ENCODE measurements at regions not wholly inside any gene's neighbourhood (a gene's known extent, or its start where the extent isn't known, plus 50 kb on each side); places are given as distances from the start of the nearest gene placed in this dataset.

GRCh38 chr1:60290393-60290792 is 216.8 kb upstream of the C1orf87 start:
- no peaks in the 10 kb centered on the region for H3K36me3 ChIP-seq (ENCODE audit: insufficient read depth, low read length)
- TF ChIP-seq EP300 (conservative IDR thresholded peaks at IDR 0.05; ENCODE audit: poor library complexity, severe bottlenecking), result no peak
- no peak for TF ChIP-seq MXI1 (conservative IDR thresholded peaks at IDR 0.05; ENCODE audit: poor library complexity, severe bottlenecking)
- TF ChIP-seq CTCF (IDR thresholded peaks at IDR 0.05; ENCODE audit: poor library complexity, severe bottlenecking), result no peak
- no peak for TF ChIP-seq REST (IDR thresholded peaks at IDR 0.05; ENCODE audit: borderline replicate concordance)
- TF ChIP-seq TAF1 (IDR thresholded peaks at IDR 0.05; ENCODE audit: low read depth), result no peak
- no peaks in the 10 kb centered on the region for H3K9me2 ChIP-seq (ENCODE audit: insufficient read depth, low read length)
- H3K4me2 ChIP-seq (ENCODE audit: low read length), result no peak overlapping the region
- no peak overlapping the region for H3K27ac ChIP-seq (ENCODE audit: low read length)
- no peaks in the 10 kb centered on the region for H3K27me3 ChIP-seq (ENCODE audit: insufficient read depth, low read depth, low read length)
- no peaks in the 10 kb centered on the region for H3K9me3 ChIP-seq (ENCODE audit: low read length)
- no peaks in the 10 kb centered on the region for H3F3A ChIP-seq (ENCODE audit: insufficient read depth, low read length, poor library complexity, severe bottlenecking)
- H3K9ac ChIP-seq (ENCODE audit: low read length), result no peak overlapping the region
- no peak overlapping the region for H2AFZ ChIP-seq (ENCODE audit: low read depth, low read length)
- no peak overlapping the region for H3K4me3 ChIP-seq (ENCODE audit: low read length)
- H4K20me1 ChIP-seq (ENCODE audit: insufficient read depth), result no peaks in the 10 kb centered on the region
- no peaks in the 10 kb centered on the region for H3K79me2 ChIP-seq (replicated peaks; ENCODE audit: insufficient read depth, low read length)

GRCh38 chr1:60287536-60287935 is 214.0 kb upstream of the C1orf87 start:
- no peak overlapping the region for H3K4me2 ChIP-seq (ENCODE audit: low read length)
- H3K9me2 ChIP-seq (ENCODE audit: insufficient read depth, low read length), result no peaks in the 10 kb centered on the region
- no peaks in the 10 kb centered on the region for H3K36me3 ChIP-seq (ENCODE audit: insufficient read depth, low read length)
- no peaks in the 10 kb centered on the region for H3K9me3 ChIP-seq (ENCODE audit: low read length)
- no peaks in the 10 kb centered on the region for H3F3A ChIP-seq (ENCODE audit: insufficient read depth, low read length, poor library complexity, severe bottlenecking)
- no peak overlapping the region for H3K27ac ChIP-seq (ENCODE audit: low read length)
- H3K27me3 ChIP-seq (ENCODE audit: insufficient read depth, low read depth, low read length), result no peaks in the 10 kb centered on the region
- TF ChIP-seq MXI1 (conservative IDR thresholded peaks at IDR 0.05; ENCODE audit: poor library complexity, severe bottlenecking) (no peak), TAF1 (IDR thresholded peaks at IDR 0.05; ENCODE audit: low read depth) (no peak), CTCF (IDR thresholded peaks at IDR 0.05; ENCODE audit: poor library complexity, severe bottlenecking) (no peak), REST (IDR thresholded peaks at IDR 0.05; ENCODE audit: borderline replicate concordance) (no peak), EZH2 (IDR thresholded peaks at IDR 0.05; ENCODE audit: borderline replicate concordance, insufficient read depth, low read length, poor library complexity, severe bottlenecking) (no peak), RAD21 (conservative IDR thresholded peaks at IDR 0.05) (no peak), EP300 (conservative IDR thresholded peaks at IDR 0.05; ENCODE audit: poor library complexity, severe bottlenecking) (no peak), POLR2AphosphoS5 (IDR thresholded peaks at IDR 0.05) (no peak), SMC3 (conservative IDR thresholded peaks at IDR 0.05; ENCODE audit: poor library complexity) (no peak)
- no peaks in the 10 kb centered on the region for H4K20me1 ChIP-seq (ENCODE audit: insufficient read depth)
- H3K79me2 ChIP-seq (replicated peaks; ENCODE audit: insufficient read depth, low read length), result no peaks in the 10 kb centered on the region
- H3K9ac ChIP-seq (ENCODE audit: low read length), result no peak overlapping the region
- H2AFZ ChIP-seq (ENCODE audit: low read depth, low read length), result no peak overlapping the region
- no peak overlapping the region for H3K4me3 ChIP-seq (ENCODE audit: low read length)
